GM03348 (cell line): ENCODE measurements at regions not wholly inside any gene's neighbourhood (a gene's known extent, or its start where the extent isn't known, plus 50 kb on each side); places are given as distances from the start of the nearest gene placed in this dataset.
"Not testable (repeated sequence)": the region's sequence is repeated elsewhere in the genome, so short reads cannot be mapped to it uniquely, and the experiment has no call there.

ENCODE experiments used
- DNase-seq: peaks from one replicate; pipeline ENCODE4 v3.0.0; 2012; ENCODE audit warnings: low spot score

DNA sequence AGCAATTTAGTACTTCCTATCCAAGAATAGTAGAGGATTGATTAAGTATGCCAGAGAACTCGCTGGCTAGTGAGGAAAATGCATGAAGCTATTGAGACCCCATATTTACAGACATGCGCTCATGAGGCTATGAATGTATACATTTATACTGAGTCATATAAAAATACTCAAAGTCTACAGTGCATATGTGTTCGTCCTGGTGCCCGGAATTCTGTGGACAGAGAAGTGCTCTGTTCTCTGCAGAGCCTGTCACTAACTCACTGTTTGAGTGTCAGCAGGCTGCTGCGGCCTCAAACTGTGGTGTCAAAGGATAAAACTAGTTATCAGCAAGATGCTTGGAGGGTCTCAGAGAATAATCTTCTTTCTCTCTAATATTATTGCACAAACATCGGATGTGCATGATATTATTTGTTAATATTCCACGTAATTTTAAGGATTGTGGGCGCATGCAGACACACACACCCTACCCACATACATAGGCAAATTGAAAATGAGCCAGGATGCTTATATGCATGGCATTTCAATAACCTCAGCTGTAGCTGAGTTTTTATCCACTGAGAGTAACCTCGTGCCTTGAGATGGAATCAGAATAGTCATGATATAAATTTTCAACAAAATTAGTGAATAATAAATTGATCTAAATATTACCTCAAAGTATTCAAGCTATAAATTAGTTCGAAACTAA is 50.0 kb upstream of the TSC22D2 start:
- no peak for DNase-seq

DNA sequence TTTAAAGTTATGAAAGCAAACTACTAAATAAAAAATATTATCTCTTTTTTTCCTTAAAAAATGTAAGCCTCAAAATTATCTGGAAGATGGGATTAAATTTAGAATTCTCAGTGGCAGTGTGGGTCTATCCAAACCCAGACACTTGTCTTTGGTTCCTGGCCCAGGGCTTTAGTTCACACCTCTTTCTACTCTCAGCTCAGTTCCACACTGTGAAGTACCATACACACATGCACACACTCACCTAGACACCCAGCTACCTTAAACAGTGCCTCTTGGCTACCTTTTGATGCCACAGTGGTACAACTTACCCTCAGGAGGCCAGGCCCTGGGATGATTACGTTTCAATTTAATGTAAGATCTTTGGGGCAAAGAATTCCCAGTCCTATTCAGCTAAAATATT is 51.0 kb upstream of the TSC22D2 start:
- DNase-seq = no peak

DNA sequence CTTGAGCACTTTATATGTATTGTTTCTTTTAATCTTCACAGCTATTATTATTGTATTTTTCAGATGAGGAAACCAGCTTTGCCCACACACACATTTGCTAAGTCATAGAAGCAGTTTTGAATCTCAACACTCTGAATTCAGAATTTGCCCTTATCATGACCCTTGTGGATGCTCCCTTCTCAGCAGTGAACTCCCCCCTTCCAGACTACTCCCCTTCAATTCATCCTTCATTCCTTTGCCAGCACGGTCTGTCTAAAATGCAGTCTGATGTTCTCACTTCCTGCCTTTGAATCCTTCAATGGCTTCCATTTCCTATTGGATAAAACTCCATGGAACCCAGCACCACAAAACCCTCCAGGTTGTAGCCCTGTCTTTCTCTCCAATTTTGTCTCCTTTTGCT is 52.5 kb upstream of the TSC22D2 start:
- no peak for DNase-seq

DNA sequence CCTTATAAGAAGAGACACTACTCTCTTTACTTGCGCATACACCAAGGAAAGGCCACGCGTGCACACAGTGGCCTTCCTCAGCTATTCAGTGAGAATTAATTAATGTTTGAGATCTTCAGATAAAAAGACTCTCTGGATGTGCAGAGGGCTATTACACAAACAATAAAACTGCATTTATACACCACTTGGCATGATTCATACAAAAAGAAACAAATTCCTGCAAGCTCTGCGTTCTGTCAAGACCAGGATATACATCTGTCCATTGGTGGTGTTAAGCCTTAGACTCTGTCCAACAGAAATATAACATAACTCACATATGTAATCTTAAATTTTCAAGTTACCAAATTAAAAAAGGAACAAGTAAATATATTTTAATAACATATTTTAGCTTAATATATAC is 55.2 kb upstream of the TSC22D2 start:
- DNase-seq = no peak

DNA sequence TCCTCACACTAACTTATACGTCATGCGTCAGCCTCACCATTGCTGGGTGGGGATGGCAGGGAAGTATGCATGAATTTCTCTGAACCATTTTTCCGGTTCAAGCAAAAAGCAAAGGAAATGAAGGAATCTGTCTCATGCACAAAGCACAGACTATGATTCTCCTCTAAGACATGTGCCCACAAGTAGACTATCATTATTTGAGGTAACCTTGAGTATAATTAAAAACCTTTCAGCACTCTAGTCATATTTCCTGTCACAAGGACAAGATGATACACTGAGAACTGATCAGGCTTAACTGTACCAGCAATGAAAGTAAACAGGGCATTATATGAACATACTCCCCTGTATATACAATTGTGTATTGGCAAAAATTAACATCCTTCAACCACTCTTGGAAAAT is 56.7 kb upstream of the TSC22D2 start:
- no peak for DNase-seq

DNA sequence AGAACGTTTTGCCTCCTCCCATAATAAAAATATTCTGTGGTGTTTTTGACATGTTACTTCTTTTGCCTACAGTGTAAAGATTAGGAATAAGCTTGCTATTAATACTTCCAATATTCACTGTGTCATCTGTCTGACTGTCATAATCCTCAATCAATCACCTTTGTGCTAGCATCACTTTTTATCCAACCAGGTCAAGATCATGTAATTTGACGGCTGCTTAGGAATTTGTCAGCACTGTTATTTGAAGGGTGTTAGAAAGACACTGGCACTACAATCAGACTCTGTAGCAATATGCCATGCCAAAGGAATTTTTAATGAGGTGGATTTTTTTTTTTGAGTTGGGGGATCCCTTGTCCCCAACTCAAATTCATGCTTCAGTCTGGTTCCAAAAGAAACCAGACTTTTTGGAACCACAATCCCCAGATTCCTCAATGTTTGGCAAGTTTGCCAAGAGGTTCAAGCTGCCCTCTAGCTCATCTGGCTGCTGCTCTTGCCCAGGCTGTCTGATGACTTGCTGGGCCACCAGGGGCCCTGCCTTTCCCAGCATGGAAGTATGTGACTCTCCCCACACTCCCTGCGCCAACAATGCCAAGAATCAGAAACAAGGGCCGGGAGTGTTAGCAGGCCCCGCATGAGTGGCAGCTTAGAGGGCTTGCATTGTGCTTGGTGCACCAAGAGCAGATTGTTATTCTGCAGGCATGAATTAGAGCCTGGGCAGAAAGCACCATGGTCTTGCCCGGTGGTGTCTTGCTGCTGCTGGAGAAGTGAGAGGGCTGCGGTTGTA is 58.6 kb upstream of the TSC22D2 start:
- DNase-seq = peak; percentile 46

DNA sequence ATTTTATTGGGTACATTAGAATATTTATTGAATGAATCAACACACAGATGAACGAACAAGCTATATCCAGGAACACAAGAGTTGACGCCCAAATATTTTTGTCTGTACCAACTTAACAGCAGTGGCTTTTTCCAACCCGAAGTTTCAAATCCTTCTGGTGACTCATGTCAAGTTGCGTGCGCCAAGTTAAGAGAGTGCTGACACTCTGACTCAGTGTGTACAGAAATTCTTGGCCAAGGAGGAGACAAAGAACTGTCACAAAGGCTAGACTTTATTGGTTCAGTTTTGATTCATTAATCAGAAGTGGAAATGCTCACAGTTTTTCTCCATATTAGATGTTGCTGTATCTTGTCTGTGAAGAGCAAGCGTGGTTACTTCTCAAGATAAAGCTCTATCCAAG is 59.6 kb upstream of the TSC22D2 start:
- peak; percentile 72 for DNase-seq

DNA sequence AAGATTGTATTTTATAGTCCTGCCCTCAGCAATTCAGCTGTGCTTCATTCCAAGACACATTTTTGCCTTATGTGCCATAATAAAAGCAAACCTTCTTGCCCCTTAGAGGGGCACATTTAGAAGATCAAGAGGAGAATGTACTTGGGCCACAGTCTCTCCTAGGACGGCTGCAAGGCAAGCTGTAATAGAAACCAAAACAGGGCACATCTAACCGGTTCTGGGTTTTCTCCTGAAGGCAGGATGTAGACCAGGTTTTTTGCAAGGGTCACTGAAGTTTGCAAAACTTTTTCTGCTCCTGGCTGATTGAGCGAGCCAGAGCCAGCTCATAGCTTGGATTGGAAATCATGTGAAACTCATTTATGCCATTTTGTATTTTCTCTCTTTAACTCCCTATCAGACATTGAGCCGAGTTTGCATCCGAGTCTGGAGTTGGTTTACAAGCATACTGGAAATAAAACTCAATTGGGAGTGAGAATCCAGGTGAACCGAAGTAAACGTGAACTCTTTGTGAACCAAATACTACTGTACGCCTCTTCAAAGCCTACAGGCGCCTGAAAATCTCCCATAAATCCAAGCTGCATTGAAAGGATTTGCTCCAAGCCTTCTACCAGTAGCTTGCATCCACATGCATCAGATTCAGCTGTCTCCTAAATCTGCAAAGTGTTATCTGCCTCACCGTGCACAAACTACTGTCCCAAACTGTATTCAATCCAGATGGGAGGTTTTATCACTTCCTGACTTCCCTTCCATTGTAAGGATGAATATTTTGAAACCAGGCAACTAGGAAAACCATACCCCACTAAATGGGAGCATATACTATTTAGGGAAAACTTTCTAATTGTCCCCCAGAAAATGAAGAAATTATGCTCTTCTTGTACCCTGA is 60.9 kb upstream of the TSC22D2 start:
- DNase-seq = no peak

DNA sequence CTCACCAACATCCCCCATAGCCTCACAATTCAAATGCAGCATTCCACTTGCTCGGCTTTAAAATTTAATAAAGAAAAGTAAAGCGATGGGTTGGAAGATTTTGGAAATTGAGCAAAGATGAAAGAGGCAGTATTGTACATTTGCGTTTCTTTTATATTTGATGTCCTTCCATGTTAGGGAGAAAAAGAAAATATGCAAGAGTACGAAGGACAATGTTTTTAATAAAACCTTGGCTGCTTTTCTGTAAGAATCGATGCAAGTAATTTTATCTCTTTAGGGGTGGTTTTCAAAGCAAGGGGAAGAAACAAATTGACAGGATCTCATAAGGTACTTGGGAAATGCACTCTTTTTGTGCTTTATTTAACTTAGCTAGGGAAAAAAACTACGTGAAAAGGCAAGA is 61.8 kb upstream of the TSC22D2 start:
- DNase-seq = no peak

DNA sequence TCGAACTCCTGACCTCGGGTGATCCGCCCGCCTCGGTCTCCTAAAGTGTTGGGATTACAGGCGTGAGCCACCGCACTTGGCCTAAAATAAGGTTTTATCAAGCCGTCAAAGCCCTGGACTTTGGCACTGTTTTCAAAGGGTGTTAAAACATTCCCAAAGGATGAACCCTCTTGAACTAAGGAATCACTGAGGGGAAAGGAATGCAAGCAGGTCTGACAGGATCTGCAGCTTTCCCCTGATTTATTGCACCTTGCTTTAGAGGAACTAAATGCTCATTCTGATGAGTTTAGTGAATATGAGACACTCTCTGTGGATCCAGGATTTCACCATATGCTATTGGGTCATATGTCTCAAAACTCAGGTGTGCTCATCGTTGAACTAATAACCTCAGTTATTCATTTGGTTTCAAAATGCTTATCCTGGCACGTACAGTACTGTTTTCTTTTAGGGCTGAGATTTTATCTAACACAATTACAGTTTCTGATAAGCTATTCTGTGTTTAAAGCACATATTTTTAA is 63.0 kb upstream of the TSC22D2 start:
- DNase-seq = peak; percentile 45

DNA sequence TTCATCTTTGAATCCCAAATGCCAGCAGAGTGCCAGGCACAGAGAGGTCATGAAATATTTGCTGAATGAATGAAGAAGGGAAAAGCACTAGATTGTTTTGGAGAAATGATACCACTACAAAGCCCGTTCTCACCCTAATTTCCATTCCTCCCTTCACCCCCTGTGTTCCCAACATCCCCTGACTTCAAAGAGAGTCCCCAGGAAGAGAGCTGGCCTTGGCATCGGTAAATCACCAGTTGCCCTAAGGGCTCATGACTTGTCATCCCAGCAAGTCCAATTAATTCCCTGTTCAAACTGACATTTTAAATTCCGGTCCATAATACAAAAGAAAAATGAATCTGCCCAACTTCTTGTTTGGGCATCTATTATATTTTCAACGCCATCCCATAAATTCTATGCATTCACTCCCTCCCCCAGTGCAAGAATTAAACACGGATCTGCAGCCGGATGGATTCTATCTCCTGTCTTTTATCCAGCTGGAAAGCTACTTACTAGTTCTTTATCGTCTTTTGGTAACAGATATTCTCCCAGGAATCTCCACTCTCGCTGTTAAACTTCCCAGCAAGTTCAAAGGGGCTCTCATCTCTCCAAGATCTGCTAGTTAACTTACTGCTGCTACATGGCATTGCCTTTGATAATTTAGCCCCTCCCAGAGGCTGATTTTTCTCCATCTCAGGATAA is 63.9 kb upstream of the TSC22D2 start:
- DNase-seq = no peak

DNA sequence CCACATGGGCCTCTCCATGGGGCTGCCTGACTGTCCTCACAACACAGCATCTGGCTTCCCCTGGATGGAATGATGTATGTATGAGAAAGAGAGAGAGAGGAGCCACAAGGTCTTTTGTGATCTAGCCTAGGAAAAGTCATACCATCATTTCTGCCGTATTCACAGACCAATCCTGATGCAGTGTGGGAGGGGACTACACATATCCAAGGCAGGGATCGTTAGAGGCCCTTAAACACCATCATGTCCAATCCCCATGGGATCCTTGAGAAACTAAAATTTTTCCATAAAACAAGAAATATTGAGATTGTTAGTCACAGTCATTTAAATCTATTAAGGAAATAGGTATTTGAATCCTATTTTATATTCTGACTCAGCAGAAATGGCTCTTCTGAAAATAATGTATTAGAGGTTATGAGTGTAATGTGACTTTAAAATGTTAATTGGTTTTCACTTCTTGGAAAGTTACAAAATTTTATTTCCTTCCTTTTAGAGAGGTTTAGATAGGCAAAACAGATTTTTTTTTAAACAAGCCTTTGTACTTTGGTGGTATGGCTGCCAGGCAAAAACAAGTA is 65.1 kb upstream of the TSC22D2 start:
- DNase-seq = no peak

DNA sequence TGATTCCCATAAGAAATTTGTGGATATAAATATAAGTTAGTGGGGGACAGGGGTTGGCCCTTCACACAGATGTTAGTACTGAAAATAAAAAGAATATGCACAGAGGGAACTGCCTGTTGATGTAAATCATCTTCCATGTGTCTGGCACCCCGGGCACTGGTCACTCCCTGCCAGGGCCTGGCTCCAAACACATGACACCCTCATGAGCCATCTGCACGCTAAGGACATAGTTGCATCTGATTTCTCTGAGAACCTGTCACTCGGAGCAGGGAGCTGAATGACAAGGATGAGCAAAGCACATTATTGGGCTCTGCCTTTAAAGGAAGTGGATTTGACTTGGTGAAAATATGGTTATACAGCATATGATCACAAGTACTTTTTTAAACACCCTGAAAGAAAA is 66.2 kb upstream of the TSC22D2 start:
- DNase-seq = no peak

DNA sequence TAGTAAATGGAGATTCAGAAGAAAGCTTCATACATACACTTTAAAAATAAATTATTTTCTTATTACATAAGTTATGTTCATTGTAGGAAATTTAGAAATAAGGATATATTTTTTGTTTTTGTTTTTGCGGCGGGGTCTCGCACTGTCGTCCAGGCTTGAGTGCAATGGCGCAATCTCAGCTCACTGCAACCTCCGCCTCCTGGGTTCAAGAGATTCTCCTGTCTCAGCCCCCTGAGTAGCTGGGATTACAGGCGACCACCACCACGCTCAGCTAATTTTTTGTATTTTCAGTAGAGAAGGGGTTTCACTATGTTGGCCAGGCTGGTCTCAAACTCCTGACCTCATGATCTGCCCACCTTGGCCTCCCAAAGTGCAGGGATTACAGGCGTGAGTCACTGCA is 71.7 kb upstream of the TSC22D2 start:
- not testable (repeated sequence) for DNase-seq

DNA sequence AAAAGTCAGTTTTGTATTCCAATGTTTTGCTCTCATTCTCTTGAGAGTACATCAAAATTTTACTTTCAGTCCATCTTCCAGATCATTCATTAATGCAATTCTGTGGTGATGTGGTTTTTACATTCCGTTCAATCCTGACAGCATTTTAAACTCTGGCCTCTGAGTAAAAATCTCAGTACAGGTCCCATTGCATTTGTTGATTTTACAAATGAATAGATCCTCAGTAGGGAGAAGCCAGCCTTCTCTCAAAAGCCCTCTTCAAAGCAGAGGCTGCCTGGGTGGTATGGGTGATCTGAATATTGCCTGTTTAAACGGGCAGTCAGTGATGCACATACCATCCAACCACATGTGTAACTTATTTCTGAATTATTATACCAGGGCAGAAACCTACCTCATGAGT is 72.5 kb upstream of the TSC22D2 start:
- DNase-seq = peak; percentile 15

DNA sequence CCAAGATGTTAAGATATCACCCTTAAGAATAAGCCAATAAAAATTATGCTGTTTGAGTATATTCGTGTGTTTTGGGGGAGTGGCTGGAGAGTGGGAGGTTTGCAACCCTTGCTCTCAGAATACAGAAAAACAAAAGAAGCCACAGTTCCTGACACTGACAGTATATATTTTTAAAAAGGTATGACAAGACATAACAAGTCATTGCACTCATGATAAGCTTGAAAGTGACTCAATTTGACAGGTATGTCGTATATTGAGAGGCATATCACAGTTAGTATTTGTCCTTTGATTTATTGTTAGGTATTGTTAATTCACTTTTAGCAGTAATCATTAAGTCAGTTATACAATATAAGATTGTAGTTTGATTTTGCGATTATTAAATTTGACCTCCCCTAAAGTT is 73.1 kb upstream of the TSC22D2 start:
- DNase-seq = no peak

DNA sequence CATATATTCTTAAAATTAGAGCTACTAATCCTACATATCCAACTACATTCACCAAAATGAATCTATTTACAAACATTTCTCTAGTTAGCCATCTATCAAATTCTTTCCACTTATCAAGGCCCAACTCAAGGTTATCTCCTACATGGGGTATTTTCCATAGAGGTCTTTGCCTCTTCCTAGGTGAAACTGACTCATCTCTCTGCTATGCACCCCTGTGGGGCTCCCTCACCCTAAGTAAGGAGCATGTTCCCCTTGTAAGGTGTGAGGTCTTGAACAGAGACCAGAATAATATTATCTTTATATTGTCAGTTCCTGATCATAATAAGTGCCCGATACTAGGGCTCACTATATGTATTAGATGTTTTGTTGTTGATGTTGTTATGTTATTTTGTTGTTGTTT is 74.6 kb upstream of the TSC22D2 start:
- no peak for DNase-seq

DNA sequence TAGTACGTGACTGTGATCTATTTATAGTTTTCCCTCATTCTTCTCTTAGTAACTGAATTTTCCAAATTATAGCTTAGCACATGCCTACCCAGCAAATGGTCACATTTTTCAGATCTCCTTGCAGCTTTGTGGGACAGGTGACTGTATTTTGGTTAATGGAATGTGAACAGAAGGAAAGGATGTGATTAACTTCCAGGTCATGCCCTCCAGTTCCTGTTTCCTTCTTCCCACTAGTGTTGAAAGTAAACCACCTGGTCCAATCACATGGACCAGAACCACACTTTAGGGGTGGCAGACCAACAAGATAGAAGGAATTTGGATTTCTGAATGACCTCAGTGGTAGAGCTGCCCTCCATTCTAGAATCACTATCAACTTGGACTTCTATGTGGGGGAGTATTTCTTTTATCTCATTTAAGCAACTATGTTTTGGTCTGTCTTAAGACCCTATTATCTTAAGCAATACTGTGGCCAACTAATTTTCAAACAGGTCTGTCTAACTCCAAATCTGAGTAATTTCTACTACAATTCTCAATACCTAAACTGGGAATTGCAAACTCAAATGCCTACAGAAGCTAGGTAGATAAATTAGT is 76.0 kb upstream of the TSC22D2 start:
- DNase-seq = no peak

DNA sequence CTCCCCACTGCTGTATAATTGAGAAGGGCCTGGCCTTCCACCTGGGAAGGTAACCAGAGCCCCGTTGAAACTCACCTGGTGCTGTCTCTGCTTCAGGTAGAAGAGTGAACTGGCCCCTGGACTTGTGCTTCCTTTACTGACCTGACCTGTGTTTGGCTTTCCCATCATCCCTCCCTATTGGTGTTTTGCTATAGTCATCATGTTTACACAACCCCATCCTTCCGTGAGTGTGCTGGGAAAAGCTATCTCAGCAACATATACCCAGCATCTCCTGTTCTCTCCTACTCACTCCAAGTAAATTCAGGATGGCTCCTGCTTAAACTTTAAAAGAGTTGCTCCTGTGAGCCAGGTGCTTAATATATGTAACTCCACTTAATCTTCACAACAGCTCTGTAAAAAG is 77.2 kb upstream of the TSC22D2 start:
- DNase-seq = no peak

DNA sequence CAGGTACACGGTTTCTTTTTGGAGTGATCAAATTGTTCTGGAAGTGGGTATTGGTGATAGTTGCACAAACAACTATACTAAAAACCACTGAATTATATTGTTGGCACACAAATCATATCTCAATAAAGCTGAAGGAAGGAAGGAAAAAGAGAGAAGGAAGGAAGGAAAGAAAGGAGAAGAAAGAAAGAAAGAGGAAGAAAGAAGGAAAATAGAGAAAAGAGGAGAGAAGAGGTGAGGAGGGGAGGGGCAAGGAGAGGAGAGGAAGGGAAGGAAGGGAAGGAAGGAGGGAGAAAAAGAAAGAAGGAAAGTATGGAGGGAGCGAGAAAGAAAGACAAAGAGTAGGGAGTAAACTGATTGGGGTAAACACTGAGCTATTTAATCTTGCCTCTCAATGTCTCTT is 77.9 kb upstream of the TSC22D2 start:
- no peak for DNase-seq

DNA sequence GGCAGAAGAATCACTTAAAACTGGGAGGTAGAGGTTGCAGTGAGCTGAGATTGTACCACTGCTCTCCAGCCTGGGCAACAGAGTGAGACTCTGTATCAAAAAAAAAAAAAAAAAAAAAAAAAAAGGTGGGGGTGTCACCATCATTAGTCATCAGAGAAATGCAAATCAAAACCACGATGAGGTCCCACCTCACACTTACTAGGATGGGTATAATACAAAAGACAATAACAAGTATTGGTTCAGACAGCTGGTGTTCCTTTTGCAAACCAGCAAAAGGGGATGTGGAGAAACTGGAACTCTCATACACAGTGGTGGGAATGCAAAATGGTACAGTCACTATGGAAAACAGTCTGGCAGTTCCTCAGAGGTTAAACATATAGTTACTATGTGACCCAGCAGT is 78.7 kb upstream of the TSC22D2 start:
- DNase-seq = no peak
